ENCODE measurements at regions not wholly inside any gene's neighbourhood (a gene's known extent, or its start where the extent isn't known, plus 50 kb on each side); places are given as distances from the start of the nearest gene placed in this dataset.

GRCh38 chr13:44191504-44192171 is 182.0 kb upstream of the SERP2 start (continued):
- no peak for TF ChIP-seq ZNF10 (tag by site-specific recombination; IDR thresholded peaks at IDR 0.05)
- TF ChIP-seq ZXDB (tag by site-specific recombination; IDR thresholded peaks at IDR 0.05): no peak
- no peak for TF ChIP-seq ZFP37 (tag by site-specific recombination; IDR thresholded peaks at IDR 0.05)
- TF ChIP-seq ZNF175 (tag by site-specific recombination; IDR thresholded peaks at IDR 0.05): no peak
- no peak for TF ChIP-seq ZNF248 (tag by site-specific recombination; IDR thresholded peaks at IDR 0.05)
- TF ChIP-seq ZNF121 (tag by site-specific recombination; IDR thresholded peaks at IDR 0.05): no peak
- no peak for TF ChIP-seq ZNF514 (tag by site-specific recombination; IDR thresholded peaks at IDR 0.05)
- no peak for TF ChIP-seq ZNF202 (tag by site-specific recombination; IDR thresholded peaks at IDR 0.05; ENCODE audit: borderline replicate concordance)
- TF ChIP-seq ZNF610 (tag by site-specific recombination; IDR thresholded peaks at IDR 0.05; ENCODE audit: borderline replicate concordance): 0 out of 2 replicates have a peak, but pooled peaks have one; percentile 44
- no peak for TF ChIP-seq ZNF169 (tag by site-specific recombination; IDR thresholded peaks at IDR 0.05)
- no peak for TF ChIP-seq ZNF311 (tag by site-specific recombination; IDR thresholded peaks at IDR 0.05; ENCODE audit: borderline replicate concordance)
- no peak for TF ChIP-seq ZNF701 (tag by site-specific recombination; IDR thresholded peaks at IDR 0.05)
- 0 out of 2 replicates have a peak, but pooled peaks have one; percentile 19 for TF ChIP-seq TSHZ1 (tag by site-specific recombination; IDR thresholded peaks at IDR 0.05; ENCODE audit: borderline replicate concordance)
- TF ChIP-seq ZFP69B (tag by site-specific recombination; IDR thresholded peaks at IDR 0.05): peak; percentile 65; the same call in 1 of the 2 replicates
- no peak for TF ChIP-seq MYNN (tag by site-specific recombination; IDR thresholded peaks at IDR 0.05; ENCODE audit: borderline replicate concordance)
- no peak for TF ChIP-seq HOXC10 (CRISPR knock-in tag; IDR thresholded peaks at IDR 0.05)
- TF ChIP-seq GLI4 (tag by site-specific recombination; IDR thresholded peaks at IDR 0.05): no peak
- TF ChIP-seq ZNF792 (tag by site-specific recombination; IDR thresholded peaks at IDR 0.05): no peak
- TF ChIP-seq, protein P1, sequence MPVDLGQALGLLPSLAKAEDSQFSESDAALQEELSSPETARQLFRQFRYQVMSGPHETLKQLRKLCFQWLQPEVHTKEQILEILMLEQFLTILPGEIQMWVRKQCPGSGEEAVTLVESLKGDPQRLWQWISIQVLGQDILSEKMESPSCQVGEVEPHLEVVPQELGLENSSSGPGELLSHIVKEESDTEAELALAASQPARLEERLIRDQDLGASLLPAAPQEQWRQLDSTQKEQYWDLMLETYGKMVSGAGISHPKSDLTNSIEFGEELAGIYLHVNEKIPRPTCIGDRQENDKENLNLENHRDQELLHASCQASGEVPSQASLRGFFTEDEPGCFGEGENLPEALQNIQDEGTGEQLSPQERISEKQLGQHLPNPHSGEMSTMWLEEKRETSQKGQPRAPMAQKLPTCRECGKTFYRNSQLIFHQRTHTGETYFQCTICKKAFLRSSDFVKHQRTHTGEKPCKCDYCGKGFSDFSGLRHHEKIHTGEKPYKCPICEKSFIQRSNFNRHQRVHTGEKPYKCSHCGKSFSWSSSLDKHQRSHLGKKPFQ (tag by site-specific recombination; IDR thresholded peaks at IDR 0.05): peak; percentile 44; the same call in 1 of the 2 replicates
- no peak for TF ChIP-seq ZNF426 (tag by site-specific recombination; IDR thresholded peaks at IDR 0.05)
- peak; percentile 71 for TF ChIP-seq YY2 (tag by site-specific recombination; IDR thresholded peaks at IDR 0.05)
- no peak for TF ChIP-seq ZNF433 (tag by site-specific recombination; IDR thresholded peaks at IDR 0.05; ENCODE audit: low read depth)
- TF ChIP-seq ZNF2 (tag by site-specific recombination; IDR thresholded peaks at IDR 0.05): peak; percentile 70
- TF ChIP-seq SCRT1 (tag by site-specific recombination; IDR thresholded peaks at IDR 0.05; ENCODE audit: borderline replicate concordance): no peak
- no peak for TF ChIP-seq ZNF629 (tag by site-specific recombination; IDR thresholded peaks at IDR 0.05)
- no peak for TF ChIP-seq ZNF670 (tag by site-specific recombination; IDR thresholded peaks at IDR 0.05; ENCODE audit: low read depth)
- TF ChIP-seq ZNF660 (tag by site-specific recombination; IDR thresholded peaks at IDR 0.05): peak; percentile 70; the same call in 1 of the 2 replicates
- peak; percentile 29 for TF ChIP-seq ZNF529 (tag by site-specific recombination; IDR thresholded peaks at IDR 0.05; ENCODE audit: insufficient replicate concordance)
- TF ChIP-seq ZNF518A (tag by site-specific recombination; conservative IDR thresholded peaks at IDR 0.05; ENCODE audit: low read depth): peak; percentile 52; the same call in 1 of the 2 replicates
